ENCODE measurements at regions not wholly inside any gene's neighbourhood (a gene's known extent, or its start where the extent isn't known, plus 50 kb on each side); places are given as distances from the start of the nearest gene placed in this dataset.

- no peak for DNase-seq
Measured at GRCh38 chr2:33671198-33671597, 72.1 kb upstream of the FAM98A start.

GRCh38 chr2:33670392-33670937, 71.4 kb upstream of the FAM98A start:
- H3K9me3 Mint-ChIP-seq = no peaks in the 10 kb centered on the region
- H3K27ac ChIP-seq (ENCODE audit: low read depth in 1 of 2, low read length in 2 of 2) = no peak overlapping the region
- TF ChIP-seq, protein P1, sequence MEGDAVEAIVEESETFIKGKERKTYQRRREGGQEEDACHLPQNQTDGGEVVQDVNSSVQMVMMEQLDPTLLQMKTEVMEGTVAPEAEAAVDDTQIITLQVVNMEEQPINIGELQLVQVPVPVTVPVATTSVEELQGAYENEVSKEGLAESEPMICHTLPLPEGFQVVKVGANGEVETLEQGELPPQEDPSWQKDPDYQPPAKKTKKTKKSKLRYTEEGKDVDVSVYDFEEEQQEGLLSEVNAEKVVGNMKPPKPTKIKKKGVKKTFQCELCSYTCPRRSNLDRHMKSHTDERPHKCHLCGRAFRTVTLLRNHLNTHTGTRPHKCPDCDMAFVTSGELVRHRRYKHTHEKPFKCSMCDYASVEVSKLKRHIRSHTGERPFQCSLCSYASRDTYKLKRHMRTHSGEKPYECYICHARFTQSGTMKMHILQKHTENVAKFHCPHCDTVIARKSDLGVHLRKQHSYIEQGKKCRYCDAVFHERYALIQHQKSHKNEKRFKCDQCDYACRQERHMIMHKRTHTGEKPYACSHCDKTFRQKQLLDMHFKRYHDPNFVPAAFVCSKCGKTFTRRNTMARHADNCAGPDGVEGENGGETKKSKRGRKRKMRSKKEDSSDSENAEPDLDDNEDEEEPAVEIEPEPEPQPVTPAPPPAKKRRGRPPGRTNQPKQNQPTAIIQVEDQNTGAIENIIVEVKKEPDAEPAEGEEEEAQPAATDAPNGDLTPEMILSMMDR (IDR thresholded peaks at IDR 0.05) = no peak
- H3K36me3 Mint-ChIP-seq (ENCODE audit: low read depth) = no peaks in the 10 kb centered on the region
- no peak overlapping the region for H3K4me3 Mint-ChIP-seq
- no peaks in the 10 kb centered on the region for H3K4me1 ChIP-seq (ENCODE audit: insufficient read depth, low read length)
- no peaks in the 10 kb centered on the region for H3K36me3 ChIP-seq (ENCODE audit: insufficient read depth, low read length)
- H3K9me3 ChIP-seq (ENCODE audit: control insufficient read depth in 1 of 2, insufficient read depth in 1 of 2, low read length in 2 of 2) = peaks cover 0 to 2% of the 10 kb centered on the region in 2 experiments
- no peaks in the 10 kb centered on the region for H3K4me1 Mint-ChIP-seq (ENCODE audit: low read depth)
- peaks cover 10% of the 10 kb centered on the region for H3K27me3 Mint-ChIP-seq
- no peak overlapping the region for H3K27ac Mint-ChIP-seq
- H3K4me3 ChIP-seq (ENCODE audit: low read length) = no peak overlapping the region
- no peaks in the 10 kb centered on the region for H3K27me3 ChIP-seq (ENCODE audit: control insufficient read depth in 1 of 2, insufficient read depth in 2 of 2, low read length in 2 of 2)
- CTCF ChIA-PET = no interaction called here
- POLR2A ChIA-PET = no interaction called here
- ATAC-seq (ENCODE audit: poor library complexity) (no peak), DNase-seq (no peak)
- intact Hi-C loops (cut with DNase I, micrococcal nuclease) = no loop called here

More at GRCh38 chr2:33671198-33671597, 72.1 kb upstream of the FAM98A start:
- Mint-ChIP-seq H3K9me3 (no peaks in the 10 kb centered on the region), H3K27ac (no peak overlapping the region), H3K4me3 (no peak overlapping the region), H3K27me3 (peaks cover 10% of the 10 kb centered on the region), H3K4me1 (ENCODE audit: low read depth) (no peaks in the 10 kb centered on the region), H3K36me3 (ENCODE audit: low read depth) (no peaks in the 10 kb centered on the region)
- no peak for ATAC-seq (ENCODE audit: poor library complexity)
- intact Hi-C loops (cut with DNase I, micrococcal nuclease) = no loop called here
- Histone ChIP-seq H3K27ac (ENCODE audit: low read depth in 1 of 2, low read length in 2 of 2) (no peak overlapping the region), H3K9me3 (ENCODE audit: control insufficient read depth in 1 of 2, insufficient read depth in 1 of 2, low read length in 2 of 2) (no peaks in the 10 kb centered on the region), H3K4me3 (ENCODE audit: low read length) (no peak overlapping the region), H3K4me1 (ENCODE audit: insufficient read depth, low read length) (no peaks in the 10 kb centered on the region), H3K27me3 (ENCODE audit: control insufficient read depth in 1 of 2, insufficient read depth in 2 of 2, low read length in 2 of 2) (no peaks in the 10 kb centered on the region), H3K36me3 (ENCODE audit: insufficient read depth, low read length) (no peaks in the 10 kb centered on the region)
- ChIA-PET CTCF (no interaction called here), POLR2A (no interaction called here)
- TF ChIP-seq, protein P1 (IDR thresholded peaks at IDR 0.05) = no peak

- no peak for ATAC-seq (ENCODE audit: poor library complexity)
Measured at GRCh38 chr2:33666879-33667278, 67.8 kb upstream of the FAM98A start.

More at GRCh38 chr2:33666879-33667278, 67.8 kb upstream of the FAM98A start:
- TF ChIP-seq, protein P1 (IDR thresholded peaks at IDR 0.05) = no peak
- intact Hi-C loops (cut with DNase I, micrococcal nuclease) = no loop called here
- POLR2A ChIA-PET = no interaction called here
- Histone ChIP-seq H3K27me3 (ENCODE audit: control insufficient read depth in 1 of 2, insufficient read depth in 2 of 2, low read length in 2 of 2) (no peaks in the 10 kb centered on the region), H3K4me1 (ENCODE audit: insufficient read depth, low read length) (no peaks in the 10 kb centered on the region), H3K4me3 (ENCODE audit: low read length) (no peak overlapping the region), H3K9me3 (ENCODE audit: control insufficient read depth in 1 of 2, insufficient read depth in 1 of 2, low read length in 2 of 2) (peaks cover 0 to 7% of the 10 kb centered on the region in 2 experiments), H3K36me3 (ENCODE audit: insufficient read depth, low read length) (no peaks in the 10 kb centered on the region), H3K27ac (ENCODE audit: low read depth in 1 of 2, low read length in 2 of 2) (no peak overlapping the region)
- CTCF ChIA-PET = no interaction called here
- Mint-ChIP-seq H3K4me3 (no peak overlapping the region), H3K4me1 (ENCODE audit: low read depth) (no peaks in the 10 kb centered on the region), H3K36me3 (ENCODE audit: low read depth) (no peaks in the 10 kb centered on the region), H3K27me3 (peaks cover 10% of the 10 kb centered on the region), H3K9me3 (peaks cover 6% of the 10 kb centered on the region), H3K27ac (no peak overlapping the region)
- no peak for DNase-seq

Measured in CD4-positive, alpha-beta T cell (primary cell).